SK-N-SH (cell line): ENCODE measurements at regions not wholly inside any gene's neighbourhood (a gene's known extent, or its start where the extent isn't known, plus 50 kb on each side); places are given as distances from the start of the nearest gene placed in this dataset.

Experiments
- CTCF ChIP-seq: fragments of 200-600 bp; sonication (generic); IDR thresholded peaks from 2 replicates; pipeline ENCODE4 v1.6.1; 2017; ENCODE audit warnings: antibody characterized with exemption, mild to moderate bottlenecking, moderate library complexity
- FOXJ3 ChIP-seq: sonication (generic); formaldehyde crosslinking; IDR thresholded peaks from 2 replicates; pipeline ENCODE4 v1.5.1; 2020; ENCODE audit warnings: mild to moderate bottlenecking, missing genetic modification reagents
- JUND ChIP-seq: IDR thresholded peaks from 2 replicates; pipeline ENCODE4 v1.4.0; 2012
- POLR2AphosphoS5 ChIP-seq: IDR thresholded peaks from 2 replicates; pipeline ENCODE4 v1.6.1; 2012; ENCODE audit warnings: low read depth, low read length
- RAD21 ChIP-seq: IDR thresholded peaks from 2 replicates; pipeline ENCODE4 v1.6.1; 2012; ENCODE audit warnings: mild to moderate bottlenecking, low read length
- RXRA ChIP-seq: IDR thresholded peaks from 2 replicates; pipeline ENCODE4 v1.4.0; 2012; ENCODE audit warnings: low read depth, mild to moderate bottlenecking, borderline replicate concordance
- SIN3A ChIP-seq: IDR thresholded peaks from 2 replicates; pipeline ENCODE4 v1.6.1; 2012; ENCODE audit warnings: low read depth, mild to moderate bottlenecking, low read length, moderate library complexity, borderline replicate concordance
- TAF1 ChIP-seq: IDR thresholded peaks from 2 replicates; pipeline ENCODE4 v1.6.1; 2012; ENCODE audit warnings: low read depth, mild to moderate bottlenecking, low read length, moderate library complexity, borderline replicate concordance
- TCF12 ChIP-seq: IDR thresholded peaks from 2 replicates; pipeline ENCODE4 v1.4.0; 2012
- TEAD4 ChIP-seq: IDR thresholded peaks from 2 replicates; pipeline ENCODE4 v1.4.0; 2012; ENCODE audit warnings: mild to moderate bottlenecking, borderline replicate concordance; ENCODE audit not compliant: insufficient read depth

GRCh38 chr12:19763488-19763887 is 324.2 kb downstream of the AEBP2 start:
- TF ChIP-seq RXRA (no peak), TEAD4 (no peak), TAF1 (no peak), CTCF (no peak), FOXJ3 (CRISPR knock-in tag) (no peak), POLR2AphosphoS5 (no peak), RAD21 (no peak), TCF12 (no peak), JUND (no peak), SIN3A (no peak)
